ENCODE measurements at regions not wholly inside any gene's neighbourhood (a gene's known extent, or its start where the extent isn't known, plus 50 kb on each side); places are given as distances from the start of the nearest gene placed in this dataset.

DNA sequence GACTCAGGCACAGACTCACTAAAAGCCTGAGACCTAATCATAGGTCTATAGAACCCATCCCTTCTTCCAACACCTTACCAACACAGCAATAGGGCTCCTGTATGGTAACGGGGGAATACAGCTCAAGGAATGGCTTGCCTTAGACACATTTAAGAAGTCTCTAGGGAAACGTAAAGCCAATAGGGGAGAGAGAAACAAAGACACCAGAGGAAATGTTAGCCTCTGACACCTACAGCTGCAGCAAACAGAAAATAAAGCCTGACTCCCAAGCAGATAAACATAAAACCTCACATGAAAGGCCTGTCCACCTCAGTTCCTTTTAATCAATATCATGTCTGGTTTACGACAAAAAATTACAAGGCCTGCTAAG, 51.1 kb upstream of the NCOA1 start:
- no peaks in the 10 kb centered on the region for H3K27me3 Mint-ChIP-seq
- no peaks in the 10 kb centered on the region for H3K4me1 Mint-ChIP-seq (ENCODE audit: low read depth in 2 of 2)
- H3K4me3 Mint-ChIP-seq: no peak overlapping the region
- H3K36me3 Mint-ChIP-seq (ENCODE audit: insufficient read depth): peaks cover 3% of the 10 kb centered on the region
- no peak overlapping the region for H3K27ac Mint-ChIP-seq
- DNase-seq: no peak
- no peak for ATAC-seq (replicated peaks)
- no peaks in the 10 kb centered on the region for H3K9me3 Mint-ChIP-seq

DNA sequence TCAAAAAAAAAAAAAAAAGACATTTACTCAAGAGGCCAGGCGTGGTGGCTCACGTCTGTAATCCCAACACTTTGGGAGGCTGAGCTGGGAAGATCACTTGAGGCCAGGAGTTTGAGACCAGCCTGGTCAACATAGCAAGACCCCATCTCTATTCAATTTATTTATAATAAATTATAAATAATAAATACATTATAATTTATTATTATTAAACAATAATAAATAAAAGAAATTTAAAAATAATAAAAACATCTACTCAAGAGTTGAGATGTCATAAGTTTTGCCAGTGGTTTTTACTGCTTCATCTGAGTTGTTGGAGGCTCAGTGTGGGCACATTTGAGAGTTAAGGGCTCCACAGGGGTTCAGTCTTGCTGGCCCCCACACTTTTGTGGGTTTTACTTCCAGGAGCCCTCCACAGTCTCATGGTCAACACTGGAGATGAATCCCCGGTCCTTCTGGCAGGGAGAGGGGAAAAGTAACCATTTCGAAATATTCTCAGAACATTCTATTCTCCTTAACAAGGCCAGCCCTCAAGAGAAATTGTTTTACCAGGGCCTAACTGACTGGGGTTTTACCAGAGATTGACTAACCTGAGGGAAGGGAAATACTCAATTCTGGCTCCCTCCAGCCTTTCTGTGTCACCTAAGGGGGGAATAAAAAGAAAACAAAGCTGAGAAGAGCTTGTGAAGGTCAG, 51.6 kb upstream of the NCOA1 start:
- ATAC-seq (replicated peaks): no peak
- peaks cover 3% of the 10 kb centered on the region for H3K36me3 Mint-ChIP-seq (ENCODE audit: insufficient read depth)

DNA sequence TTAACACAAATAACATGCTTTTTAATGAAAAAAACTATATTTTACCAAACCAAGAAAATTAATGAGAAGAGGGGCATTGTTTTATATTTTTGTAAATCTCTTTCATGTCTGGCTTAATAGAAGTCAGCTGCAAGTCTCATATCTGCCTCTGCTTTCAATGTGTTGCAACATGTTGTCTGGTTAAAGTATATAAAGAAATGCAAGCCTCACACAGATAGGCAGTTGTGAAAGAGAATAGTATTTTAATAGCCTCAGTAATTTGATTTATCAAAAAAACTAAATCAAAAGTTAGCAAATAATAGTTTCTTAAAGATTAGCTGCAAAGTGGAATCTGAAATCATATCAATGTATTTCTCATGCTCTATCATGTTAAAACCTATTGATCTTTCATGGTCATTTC, 52.9 kb upstream of the NCOA1 start:
- H3K27me3 Mint-ChIP-seq: no peaks in the 10 kb centered on the region
- no peak for ATAC-seq (replicated peaks)
- H3K36me3 Mint-ChIP-seq (ENCODE audit: insufficient read depth): peaks cover 3% of the 10 kb centered on the region
- no peak for DNase-seq
- no peak overlapping the region for H3K4me3 Mint-ChIP-seq
- no peak overlapping the region for H3K27ac Mint-ChIP-seq
- H3K4me1 Mint-ChIP-seq (ENCODE audit: low read depth in 2 of 2): no peaks in the 10 kb centered on the region
- no peaks in the 10 kb centered on the region for H3K9me3 Mint-ChIP-seq

More for the DNA sequence above, 51.6 kb upstream of the NCOA1 start:
- DNase-seq: no peak
- H3K27ac Mint-ChIP-seq: no peak overlapping the region
- no peaks in the 10 kb centered on the region for H3K27me3 Mint-ChIP-seq
- no peaks in the 10 kb centered on the region for H3K4me1 Mint-ChIP-seq (ENCODE audit: low read depth in 2 of 2)
- H3K9me3 Mint-ChIP-seq: no peaks in the 10 kb centered on the region
- H3K4me3 Mint-ChIP-seq: no peak overlapping the region

GRCh38 chr2:24435391-24436316, 55.4 kb upstream of the NCOA1 start:
- H3K36me3 Mint-ChIP-seq (ENCODE audit: insufficient read depth): no peaks in the 10 kb centered on the region
- DNase-seq (no peak), ATAC-seq (replicated peaks) (no peak)
- no peaks in the 10 kb centered on the region for H3K4me1 Mint-ChIP-seq (ENCODE audit: low read depth in 2 of 2)
- no peak overlapping the region for H3K27ac Mint-ChIP-seq
- no peaks in the 10 kb centered on the region for H3K9me3 Mint-ChIP-seq
- no peak overlapping the region for H3K4me3 Mint-ChIP-seq
- H3K27me3 Mint-ChIP-seq: no peaks in the 10 kb centered on the region

- ATAC-seq (replicated peaks) (no peak), DNase-seq (no peak)
- Mint-ChIP-seq H3K27me3 (no peaks in the 10 kb centered on the region), H3K4me1 (ENCODE audit: low read depth in 2 of 2) (no peaks in the 10 kb centered on the region), H3K27ac (no peak overlapping the region), H3K36me3 (ENCODE audit: insufficient read depth) (no peaks in the 10 kb centered on the region), H3K9me3 (no peaks in the 10 kb centered on the region), H3K4me3 (no peak overlapping the region)
Measured at GRCh38 chr2:24434541-24434940, 56.5 kb upstream of the NCOA1 start.

GRCh38 chr2:24432735-24433134, 58.3 kb upstream of the NCOA1 start:
- H3K4me1 Mint-ChIP-seq (ENCODE audit: low read depth in 2 of 2): no peaks in the 10 kb centered on the region
- no peaks in the 10 kb centered on the region for H3K27me3 Mint-ChIP-seq
- peak overlapping the region in 1 of 2 donors; percentile 52 for H3K27ac Mint-ChIP-seq
- ATAC-seq (replicated peaks) (no peak), DNase-seq (no peak)
- H3K9me3 Mint-ChIP-seq: no peaks in the 10 kb centered on the region
- H3K4me3 Mint-ChIP-seq: no peak overlapping the region
- no peaks in the 10 kb centered on the region for H3K36me3 Mint-ChIP-seq (ENCODE audit: insufficient read depth)

DNA sequence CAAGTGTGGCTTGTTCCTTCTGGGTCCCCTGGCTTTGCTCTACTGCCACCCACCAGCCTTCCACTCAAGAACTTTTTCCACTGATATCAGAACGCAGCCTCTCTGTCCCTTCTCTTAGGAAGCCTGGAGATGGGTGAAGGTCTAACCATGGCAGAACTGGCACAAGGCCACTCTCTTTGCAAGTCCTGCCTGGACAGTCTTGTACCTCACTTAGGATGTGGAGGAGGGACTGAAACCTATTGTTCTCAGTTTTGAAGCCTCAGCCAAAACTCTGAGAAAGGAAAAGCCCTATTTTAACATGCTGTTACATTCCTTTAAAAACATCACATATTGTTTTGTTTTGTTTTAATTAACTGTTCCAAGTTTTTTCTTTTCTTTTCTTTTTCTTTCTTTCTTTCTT, 58.9 kb upstream of the NCOA1 start:
- DNase-seq: no peak
- Mint-ChIP-seq H3K27ac (no peak overlapping the region), H3K27me3 (no peaks in the 10 kb centered on the region)

DNA sequence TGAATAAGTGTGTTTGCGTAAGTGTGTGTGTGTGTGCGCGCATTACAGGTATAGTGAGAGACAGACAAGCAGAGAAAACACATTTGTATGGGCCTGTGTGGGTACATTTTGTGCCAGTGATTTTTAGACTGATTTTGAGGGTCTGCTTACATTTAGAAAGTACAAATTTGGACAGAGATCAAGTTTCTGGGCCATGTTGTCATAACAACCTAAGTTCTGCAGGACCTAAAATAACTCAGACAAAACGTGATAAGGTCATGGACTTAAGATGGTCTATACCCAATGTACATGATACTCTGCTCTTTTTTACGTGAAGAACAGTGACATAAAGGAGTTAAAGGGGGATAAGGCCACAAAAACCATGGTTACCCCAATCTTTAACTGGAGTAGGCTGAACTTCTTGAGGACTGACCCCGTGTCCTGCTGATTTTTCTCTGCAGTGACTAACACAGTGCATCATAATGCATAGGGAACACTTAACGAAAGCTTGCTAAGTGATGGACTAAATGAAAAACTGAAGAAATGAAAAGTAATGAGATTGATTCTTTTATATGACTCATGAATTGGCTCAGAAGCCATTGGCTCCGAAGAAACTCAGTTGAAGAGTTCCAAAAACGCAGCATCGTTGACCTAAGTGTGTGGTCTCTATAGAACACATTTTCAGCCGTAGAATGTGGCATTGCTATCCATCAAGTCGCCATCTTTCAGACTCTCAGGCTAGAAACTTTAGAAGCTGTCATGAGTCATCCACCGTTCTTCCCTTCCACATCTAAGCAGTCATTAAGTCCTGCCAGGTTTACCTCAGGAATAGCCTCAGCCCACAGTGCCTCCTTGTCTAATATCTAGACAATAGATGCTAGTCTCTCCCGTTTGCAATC, 61.6 kb upstream of the NCOA1 start:
- no peaks in the 10 kb centered on the region for H3K27me3 Mint-ChIP-seq
- H3K9me3 Mint-ChIP-seq: no peaks in the 10 kb centered on the region
- H3K36me3 Mint-ChIP-seq (ENCODE audit: insufficient read depth): no peaks in the 10 kb centered on the region
- DNase-seq (no peak), ATAC-seq (replicated peaks) (no peak)
- no peak overlapping the region for H3K27ac Mint-ChIP-seq
- H3K4me1 Mint-ChIP-seq (ENCODE audit: low read depth in 2 of 2): no peaks in the 10 kb centered on the region
- H3K4me3 Mint-ChIP-seq: no peak overlapping the region

More for the DNA sequence above, 58.9 kb upstream of the NCOA1 start:
- Mint-ChIP-seq H3K9me3 (no peaks in the 10 kb centered on the region), H3K4me1 (ENCODE audit: low read depth in 2 of 2) (no peaks in the 10 kb centered on the region), H3K4me3 (no peak overlapping the region), H3K36me3 (ENCODE audit: insufficient read depth) (no peaks in the 10 kb centered on the region)
- ATAC-seq (replicated peaks): no peak

DNA sequence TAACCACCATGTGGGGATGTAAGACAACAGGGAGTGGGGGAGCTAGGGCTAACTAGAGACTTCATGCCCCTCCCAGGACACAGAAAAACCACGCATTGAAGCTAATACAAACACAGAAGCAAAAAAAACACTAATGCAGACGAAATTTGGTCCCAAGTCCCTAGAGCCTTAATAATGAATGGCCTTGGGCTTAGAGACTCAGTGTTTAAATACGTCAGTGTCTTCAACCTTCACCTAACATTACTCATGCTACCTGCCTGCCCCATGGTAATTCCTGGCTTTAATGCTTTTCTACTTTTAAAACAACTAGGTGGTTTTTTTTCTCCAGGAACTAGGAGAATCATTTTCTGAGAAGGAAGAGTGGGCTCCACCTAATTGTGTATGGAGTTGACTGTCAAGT, 64.1 kb upstream of the ITSN2 start:
- DNase-seq (no peak), ATAC-seq (replicated peaks) (no peak)
- Mint-ChIP-seq H3K27ac (no peak overlapping the region), H3K36me3 (ENCODE audit: insufficient read depth) (no peaks in the 10 kb centered on the region), H3K27me3 (no peaks in the 10 kb centered on the region), H3K9me3 (no peaks in the 10 kb centered on the region), H3K4me1 (ENCODE audit: low read depth in 2 of 2) (peaks cover 0 to 3% of the 10 kb centered on the region in 2 donors), H3K4me3 (no peak overlapping the region)

GRCh38 chr2:24423095-24423494, 62.8 kb upstream of the ITSN2 start:
- no peak overlapping the region for H3K4me3 Mint-ChIP-seq
- no peak overlapping the region for H3K27ac Mint-ChIP-seq
- no peaks in the 10 kb centered on the region for H3K27me3 Mint-ChIP-seq
- H3K4me1 Mint-ChIP-seq (ENCODE audit: low read depth in 2 of 2): peaks cover 0 to 3% of the 10 kb centered on the region in 2 donors
- no peak for ATAC-seq (replicated peaks)
- H3K9me3 Mint-ChIP-seq: no peaks in the 10 kb centered on the region
- no peak for DNase-seq
- H3K36me3 Mint-ChIP-seq (ENCODE audit: insufficient read depth): no peaks in the 10 kb centered on the region

GRCh38 chr2:24421668-24422067, 61.3 kb upstream of the ITSN2 start:
- H3K4me1 Mint-ChIP-seq (ENCODE audit: low read depth in 2 of 2): peaks cover 0 to 3% of the 10 kb centered on the region in 2 donors
- ATAC-seq (replicated peaks) (peak; percentile 50), DNase-seq (peak; percentile 41 to 50 (median 49))
- no peak overlapping the region for H3K27ac Mint-ChIP-seq
- H3K27me3 Mint-ChIP-seq: no peaks in the 10 kb centered on the region
- no peak overlapping the region for H3K4me3 Mint-ChIP-seq
- H3K36me3 Mint-ChIP-seq (ENCODE audit: insufficient read depth): no peaks in the 10 kb centered on the region
- H3K9me3 Mint-ChIP-seq: no peaks in the 10 kb centered on the region

- ATAC-seq (replicated peaks) (no peak), DNase-seq (no peak)
- Mint-ChIP-seq H3K4me1 (ENCODE audit: low read depth in 2 of 2) (peaks cover 0 to 3% of the 10 kb centered on the region in 2 donors), H3K36me3 (ENCODE audit: insufficient read depth) (no peaks in the 10 kb centered on the region), H3K27ac (no peak overlapping the region), H3K4me3 (no peak overlapping the region), H3K27me3 (no peaks in the 10 kb centered on the region), H3K9me3 (no peaks in the 10 kb centered on the region)
Measured at GRCh38 chr2:24420373-24420772, 60.0 kb upstream of the ITSN2 start.

DNA sequence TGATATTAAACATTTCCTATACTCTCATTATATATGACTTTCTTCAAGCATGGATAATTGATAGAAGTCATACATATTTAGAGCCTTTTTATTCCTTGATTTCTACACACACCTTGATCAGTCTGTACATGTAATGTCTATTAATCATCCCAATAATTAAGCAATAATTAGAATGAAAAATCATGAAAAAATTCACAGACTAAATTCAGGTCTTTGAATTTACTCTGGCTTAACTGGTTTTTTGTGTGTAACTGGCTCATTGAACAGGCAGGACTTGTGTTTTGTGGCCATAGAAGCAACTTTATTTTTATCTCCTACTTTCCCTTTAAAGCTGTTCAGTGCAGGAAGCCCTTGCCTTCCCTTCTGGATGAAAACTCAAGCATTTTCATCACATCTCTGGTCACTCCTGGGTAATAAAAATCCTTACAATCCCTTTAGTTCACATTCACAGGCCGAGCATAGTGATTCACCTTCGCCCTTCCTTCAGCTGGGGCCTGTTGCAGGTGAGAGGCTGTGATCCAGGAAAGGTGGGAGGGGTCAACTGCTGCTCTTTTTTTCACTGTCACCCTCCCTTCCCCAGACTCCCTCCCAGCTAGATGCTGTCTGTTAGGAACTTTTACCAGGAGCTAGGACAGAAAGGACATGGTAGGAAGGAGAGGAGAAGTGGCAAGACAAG, 58.0 kb upstream of the ITSN2 start:
- DNase-seq: no peak
- Mint-ChIP-seq H3K27ac (no peak overlapping the region), H3K27me3 (no peaks in the 10 kb centered on the region), H3K36me3 (ENCODE audit: insufficient read depth) (no peaks in the 10 kb centered on the region), H3K9me3 (no peaks in the 10 kb centered on the region), H3K4me1 (ENCODE audit: low read depth in 2 of 2) (peaks cover 0 to 3% of the 10 kb centered on the region in 2 donors), H3K4me3 (no peak overlapping the region)
- ATAC-seq (replicated peaks): no peak
